Right lobe of liver (tissue), 4 donors: ENCODE measurements at regions not wholly inside any gene's neighbourhood (a gene's known extent, or its start where the extent isn't known, plus 50 kb on each side); places are given as distances from the start of the nearest gene placed in this dataset.

Source experiments
- POLR2A ChIP-seq: fragments of 450-650 bp; IDR thresholded peaks from one replicate; pipeline ENCODE4 v1.6.1; 2017; ENCODE audit warnings: antibody characterized with exemption, mild to moderate bottlenecking
- TF ChIP-seq, protein P1 (sequence below), 4 donors: fragments of 200-600 bp in 3 of 4; fragments of 450-650 bp in 1 of 4; IDR thresholded peaks; one replicate each; pipeline versions ENCODE4 v1.5.1 to v1.8.0; 2016 to 2022; ENCODE audit warnings: antibody characterized with exemption in 4 of 4, mild to moderate bottlenecking in 2 of 4
- donor health status: DM: no; HTN: no; CAD: no.
- donor health status: DM: no; HTN: no; CAD: no.
- donor health status: DM: no; HTN: yes; CAD: no.

DNA sequence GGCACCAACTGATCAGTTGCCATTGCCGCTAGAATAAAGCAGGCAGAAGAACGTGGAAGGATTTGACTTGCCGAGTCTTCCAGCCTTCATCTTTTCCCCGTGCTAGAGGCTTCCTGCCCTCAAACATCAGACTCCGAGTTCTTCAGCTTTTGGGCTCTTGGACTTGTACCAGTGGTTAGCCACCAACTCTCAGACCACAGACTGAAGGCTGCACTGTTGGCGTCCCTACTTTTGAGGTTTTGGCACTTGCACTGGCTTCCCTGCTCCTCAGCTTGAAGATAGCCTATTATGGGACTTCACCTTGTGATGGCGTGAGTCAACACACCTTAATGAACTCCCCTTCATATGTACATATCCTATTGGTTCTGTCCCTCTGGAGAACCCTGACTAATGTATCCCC lies 57.3 kb upstream of the KCND2 start:
- TF ChIP-seq, protein P1, sequence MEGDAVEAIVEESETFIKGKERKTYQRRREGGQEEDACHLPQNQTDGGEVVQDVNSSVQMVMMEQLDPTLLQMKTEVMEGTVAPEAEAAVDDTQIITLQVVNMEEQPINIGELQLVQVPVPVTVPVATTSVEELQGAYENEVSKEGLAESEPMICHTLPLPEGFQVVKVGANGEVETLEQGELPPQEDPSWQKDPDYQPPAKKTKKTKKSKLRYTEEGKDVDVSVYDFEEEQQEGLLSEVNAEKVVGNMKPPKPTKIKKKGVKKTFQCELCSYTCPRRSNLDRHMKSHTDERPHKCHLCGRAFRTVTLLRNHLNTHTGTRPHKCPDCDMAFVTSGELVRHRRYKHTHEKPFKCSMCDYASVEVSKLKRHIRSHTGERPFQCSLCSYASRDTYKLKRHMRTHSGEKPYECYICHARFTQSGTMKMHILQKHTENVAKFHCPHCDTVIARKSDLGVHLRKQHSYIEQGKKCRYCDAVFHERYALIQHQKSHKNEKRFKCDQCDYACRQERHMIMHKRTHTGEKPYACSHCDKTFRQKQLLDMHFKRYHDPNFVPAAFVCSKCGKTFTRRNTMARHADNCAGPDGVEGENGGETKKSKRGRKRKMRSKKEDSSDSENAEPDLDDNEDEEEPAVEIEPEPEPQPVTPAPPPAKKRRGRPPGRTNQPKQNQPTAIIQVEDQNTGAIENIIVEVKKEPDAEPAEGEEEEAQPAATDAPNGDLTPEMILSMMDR (IDR thresholded peaks at IDR 0.05): no peak
- no peak for TF ChIP-seq POLR2A
